HL-60 (cell line): ENCODE measurements at regions not wholly inside any gene's neighbourhood (a gene's known extent, or its start where the extent isn't known, plus 50 kb on each side); places are given as distances from the start of the nearest gene placed in this dataset.

Experiments used
- DNase-seq, 2 experiments: peaks; one replicate each; pipeline ENCODE4 v3.0.0-alpha.2; 2010 to 2020; ENCODE audit warnings: low read depth in 1 of 2, low spot score in 1 of 2
- H3K27ac ChIP-seq: fragments of 250-450 bp; sonication (Bioruptor Pico); replicated peaks from 2 replicates; pipeline ENCODE4 v1.5.1; 2020; ENCODE audit warnings: mild to moderate bottlenecking, moderate library complexity
- H3K27me3 ChIP-seq: fragments of 250-450 bp; sonication (Bioruptor Pico); 2 replicates; pipeline ENCODE4 v1.5.1; 2021; ENCODE audit warnings: mild to moderate bottlenecking, moderate library complexity; ENCODE audit not compliant: insufficient read depth, poor library complexity, severe bottlenecking
- H3K4me3 ChIP-seq: replicated peaks from 2 replicates; pipeline ENCODE4 v1.5.1; 2011; ENCODE audit warnings: mild to moderate bottlenecking, control low read depth, low read length; ENCODE audit not compliant: insufficient read depth
- CTCF ChIP-seq: IDR thresholded peaks from one replicate; pipeline ENCODE4 v1.5.1; 2011; ENCODE audit warnings: low read length, control low read depth, inconsistent platforms; ENCODE audit not compliant: insufficient read depth
- GABPA ChIP-seq: IDR thresholded peaks from 2 replicates; pipeline ENCODE4 v1.6.1; 2012; ENCODE audit warnings: low read depth
- POLR2AphosphoS5 ChIP-seq: IDR thresholded peaks from 2 replicates; pipeline ENCODE4 v1.6.1; 2012; ENCODE audit warnings: low read depth
- REST ChIP-seq: IDR thresholded peaks from 2 replicates; pipeline ENCODE4 v1.6.1; 2012; ENCODE audit warnings: low read depth; ENCODE audit not compliant: insufficient replicate concordance
- SPI1 ChIP-seq: IDR thresholded peaks from 2 replicates; pipeline ENCODE4 v1.6.1; 2012; ENCODE audit warnings: low read depth, mild to moderate bottlenecking, borderline replicate concordance

- H3K27ac ChIP-seq: no peak overlapping the region
- H3K27me3 ChIP-seq: peaks cover 13% of the 10 kb centered on the region
- no peak overlapping the region for H3K4me3 ChIP-seq
- no peak for DNase-seq
- TF ChIP-seq CTCF (no peak), GABPA (no peak), REST (no peak), SPI1 (no peak), POLR2AphosphoS5 (no peak)
Measured at GRCh38 chr18:78810706-78811105, 168.9 kb upstream of the SALL3 start.

- peaks cover 14% of the 10 kb centered on the region for H3K27me3 ChIP-seq
- no peak for DNase-seq
- no peak for TF ChIP-seq CTCF
- no peak for TF ChIP-seq REST
- no peak overlapping the region for H3K27ac ChIP-seq
- H3K4me3 ChIP-seq: no peak overlapping the region
Measured at GRCh38 chr18:78812067-78812466, 167.6 kb upstream of the SALL3 start.

- no peak for DNase-seq
- Histone ChIP-seq H3K4me3 (no peak overlapping the region), H3K27me3 (peaks cover 14% of the 10 kb centered on the region), H3K27ac (no peak overlapping the region)
- TF ChIP-seq POLR2AphosphoS5 (no peak), CTCF (no peak), SPI1 (no peak), REST (no peak)
Measured at GRCh38 chr18:78813156-78813555, 166.5 kb upstream of the SALL3 start.
